AG04449 (cell line): ENCODE measurements at regions not wholly inside any gene's neighbourhood (a gene's known extent, or its start where the extent isn't known, plus 50 kb on each side); places are given as distances from the start of the nearest gene placed in this dataset.

ENCODE experiments used
- CTCF ChIA-PET: fragments of 350-600 bp; formaldehyde crosslinking; extraction: SDS; loops from one replicate; lab custom pipeline; 2021; ENCODE audit warnings: antibody characterized with exemption; lab: Yijun Ruan, JAX
- POLR2A ChIA-PET: fragments of 400-600, 350-600 bp; formaldehyde crosslinking; extraction: SDS; loops from one replicate; lab custom pipeline; 2020; ENCODE audit warnings: antibody characterized with exemption, inconsistent platforms; lab: Yijun Ruan, JAX
- DNase-seq: peaks from one replicate; pipeline ENCODE4 v3.0.0-alpha.2; 2010; ENCODE audit warnings: low read depth, low spot score
- H3K4me3 ChIP-seq: 2 replicates; pipeline ENCODE4 v1.5.1; 2011; ENCODE audit warnings: low read depth, mild to moderate bottlenecking, control low read depth, low read length
- CTCF ChIP-seq: IDR thresholded peaks from one replicate; pipeline ENCODE4 v1.5.1; 2011; ENCODE audit warnings: mild to moderate bottlenecking, moderate library complexity, low read length, control low read depth, inconsistent platforms; ENCODE audit not compliant: insufficient read depth; ENCODE audit errors: missing control alignments

DNA sequence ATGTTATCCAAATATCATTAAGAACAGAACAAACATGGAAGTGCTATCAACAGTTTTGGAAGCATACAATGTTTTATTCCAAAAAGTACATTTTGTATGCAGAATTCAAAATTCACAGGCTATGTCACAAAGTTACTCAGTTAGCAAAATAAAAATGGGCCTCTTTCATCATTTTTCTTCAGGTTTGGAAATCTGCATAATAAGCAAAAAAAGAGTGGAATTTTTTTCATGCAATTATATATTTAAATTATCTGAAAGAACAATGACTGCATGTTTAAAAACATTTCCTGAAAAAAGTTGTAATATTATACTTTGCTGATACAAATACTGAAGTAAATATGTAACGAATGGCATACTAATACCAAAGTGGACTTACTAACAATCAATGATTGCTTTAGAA, 161.2 kb upstream of the MBL2 start:
- ChIA-PET POLR2A (no interaction called here), CTCF (no interaction called here)
- no peak for TF ChIP-seq CTCF
- DNase-seq: no peak
- H3K4me3 ChIP-seq: no peak overlapping the region

DNA sequence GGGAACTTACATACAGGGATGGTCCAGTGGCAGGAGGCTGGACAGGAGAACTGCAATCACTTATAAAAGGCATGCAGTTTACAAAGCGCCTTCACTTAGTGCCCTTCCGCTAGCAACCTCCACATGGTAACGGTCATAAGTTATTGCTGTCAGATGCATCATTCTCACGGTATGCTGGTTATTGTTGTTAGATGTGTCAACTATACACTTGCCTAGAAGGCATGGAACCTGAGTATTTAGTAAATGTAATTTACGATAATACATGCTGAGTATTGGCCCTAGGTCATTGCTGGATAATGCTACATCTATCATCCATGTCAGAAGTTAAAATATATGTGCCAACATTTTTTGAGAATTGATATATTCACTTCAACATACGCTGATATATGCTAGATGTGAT, 155.1 kb upstream of the MBL2 start:
- DNase-seq: no peak
- H3K4me3 ChIP-seq: no peak overlapping the region
- TF ChIP-seq CTCF: no peak
- ChIA-PET CTCF (no interaction called here), POLR2A (no interaction called here)

DNA sequence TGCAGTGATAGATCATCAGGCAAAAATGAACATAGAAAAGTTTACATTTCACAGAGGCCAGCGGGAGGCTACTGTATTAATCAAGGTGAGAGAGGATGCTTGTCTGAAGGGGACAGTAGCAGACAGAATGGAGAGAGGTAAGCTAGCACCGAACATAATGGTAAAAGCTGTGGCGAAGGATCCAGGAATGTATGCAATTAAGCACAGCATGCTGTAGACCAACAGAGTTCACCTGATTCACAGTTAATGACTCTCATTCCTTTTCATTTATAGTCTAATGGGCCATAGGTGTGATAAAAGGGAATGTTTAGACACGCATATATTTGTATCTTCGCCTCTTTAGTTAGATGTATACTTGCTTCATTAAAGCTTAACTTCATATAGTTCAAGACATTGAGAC, 150.9 kb upstream of the MBL2 start:
- ChIA-PET CTCF (no interaction called here), POLR2A (no interaction called here)
- no peak for TF ChIP-seq CTCF
- no peak for DNase-seq
- H3K4me3 ChIP-seq: no peak overlapping the region

- H3K4me3 ChIP-seq: no peak overlapping the region
- CTCF ChIA-PET: no interaction called here
- POLR2A ChIA-PET: no interaction called here
- TF ChIP-seq CTCF: no peak
- DNase-seq: no peak
Measured at GRCh38 chr10:52918714-52919305, 146.2 kb upstream of the MBL2 start.

DNA sequence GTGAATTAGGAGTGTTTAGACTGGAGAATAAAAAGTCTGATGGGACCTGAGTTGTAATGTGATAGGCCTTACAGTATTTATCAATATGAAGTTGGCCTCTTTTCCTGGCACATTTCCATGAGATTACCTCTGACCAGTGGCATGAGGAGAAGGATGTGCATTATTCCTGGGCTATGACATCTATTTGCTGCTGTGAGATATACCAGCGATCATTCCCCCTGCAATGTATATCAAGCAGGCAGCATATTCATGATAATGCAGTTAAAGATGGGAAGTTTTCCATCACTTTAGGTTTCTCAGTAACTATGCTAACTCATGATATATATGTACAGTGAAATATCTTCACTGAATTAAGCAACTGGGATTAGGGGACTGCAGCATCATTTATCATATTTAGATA, 142.8 kb upstream of the MBL2 start:
- H3K4me3 ChIP-seq: no peak overlapping the region
- DNase-seq: no peak
- ChIA-PET CTCF (no interaction called here), POLR2A (no interaction called here)
- TF ChIP-seq CTCF: no peak

- TF ChIP-seq CTCF: no peak
- POLR2A ChIA-PET: no interaction called here
- no peak overlapping the region for H3K4me3 ChIP-seq
- DNase-seq: no peak
- CTCF ChIA-PET: no interaction called here
Measured at GRCh38 chr10:52911163-52911562, 138.6 kb upstream of the MBL2 start.
